ENCODE measurements at regions not wholly inside any gene's neighbourhood (a gene's known extent, or its start where the extent isn't known, plus 50 kb on each side); places are given as distances from the start of the nearest gene placed in this dataset.

DNA sequence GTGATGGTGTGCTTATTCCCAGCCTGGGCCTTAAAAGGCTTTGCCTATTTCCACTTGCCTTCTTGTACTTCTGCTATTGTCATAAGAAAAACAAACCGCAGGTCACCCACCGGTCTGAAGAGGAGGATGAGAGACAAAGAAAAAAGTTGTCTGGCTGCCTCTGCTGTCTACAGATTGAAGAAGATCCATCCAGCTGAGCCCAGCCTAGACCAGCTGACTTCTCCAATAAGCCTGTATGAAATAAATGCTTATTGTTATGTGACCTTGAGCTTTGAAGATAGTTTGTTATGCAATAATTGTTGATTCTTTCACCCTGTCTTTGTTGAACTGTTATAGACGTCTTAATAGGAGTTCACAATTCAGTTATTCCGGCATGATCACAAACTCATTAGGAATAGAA is 223.8 kb upstream of the PRSS16 start:
- H3K79me2 ChIP-seq (ENCODE audit: insufficient read depth, low read length), result no peaks in the 10 kb centered on the region
- no peaks in the 10 kb centered on the region for H3K36me3 ChIP-seq (replicated peaks in 1 of 2; ENCODE audit: control insufficient read depth in 1 of 2, insufficient read depth in 2 of 2, low read length in 2 of 2)
- H4K20me1 ChIP-seq (ENCODE audit: insufficient read depth, low read length), result no peaks in the 10 kb centered on the region
- H3K4me1 Mint-ChIP-seq, result peaks cover 11% of the 10 kb centered on the region
- peaks cover 0 to 4% of the 10 kb centered on the region in 2 donors for H3K27me3 ChIP-seq (ENCODE audit: control insufficient read depth in 2 of 2, insufficient read depth in 2 of 2, low read length in 2 of 2)
- H3K27me3 Mint-ChIP-seq (ENCODE audit: low read depth in 3 of 3), result peaks cover 0 to 13% (median 9%) of the 10 kb centered on the region in 3 donors
- peaks cover 0 to 6% of the 10 kb centered on the region in 2 donors for H3K9me3 ChIP-seq (replicated peaks in 1 of 2; ENCODE audit: control insufficient read depth in 1 of 2, insufficient read depth in 1 of 2, low read length in 2 of 2)
- H3K27ac Mint-ChIP-seq, result peak overlapping the region in 1 of 7 donors; percentile 18
- H3K9ac ChIP-seq (ENCODE audit: insufficient read depth, low read length, poor library complexity, severe bottlenecking), result no peak overlapping the region
- no peak for DNase-seq
- no CpG with 5 or more reads among the region's 4 CpGs for WGBS (ENCODE audit: insufficient coverage)
- H3K4me2 ChIP-seq (replicated peaks; ENCODE audit: extremely low read depth, low read length, poor library complexity, severe bottlenecking), result no peak overlapping the region
- H3K27ac ChIP-seq (ENCODE audit: low read depth in 1 of 2, low read length in 2 of 2), result no peak overlapping the region
- H3K36me3 Mint-ChIP-seq, result no peaks in the 10 kb centered on the region
- no peak overlapping the region for H3K4me3 Mint-ChIP-seq
- TF ChIP-seq CTCF (IDR thresholded peaks at IDR 0.05), result no peak
- intact Hi-C loops (cut with micrococcal nuclease), result no loop called here
- no peak overlapping the region for H3K4me3 ChIP-seq (replicated peaks in 1 of 3; ENCODE audit: low read depth in 2 of 3, low read length in 3 of 3)
- no peak overlapping the region for H2AFZ ChIP-seq (ENCODE audit: insufficient read depth, low read depth, low read length, poor library complexity, severe bottlenecking)
- H3K9me3 Mint-ChIP-seq, result peaks cover 0 to 15% (median 7%) of the 10 kb centered on the region in 7 donors
- H3K4me1 ChIP-seq (ENCODE audit: control insufficient read depth in 1 of 2, insufficient read depth in 2 of 2, low read length in 2 of 2), result peaks cover 6 to 11% of the 10 kb centered on the region in 2 donors

- Mint-ChIP-seq H3K4me3 (no peak overlapping the region), H3K36me3 (no peaks in the 10 kb centered on the region), H3K27me3 (ENCODE audit: low read depth in 3 of 3) (peaks cover 0 to 7% (median 5%) of the 10 kb centered on the region in 3 donors), H3K4me1 (peaks cover 2% of the 10 kb centered on the region), H3K9me3 (peaks cover 0 to 7% (median 4%) of the 10 kb centered on the region in 7 donors), H3K27ac (no peak overlapping the region)
- H3K4me3 ChIP-seq (replicated peaks in 1 of 3; ENCODE audit: low read depth in 2 of 3, low read length in 3 of 3), result no peak overlapping the region
- H3K36me3 ChIP-seq (replicated peaks in 1 of 2; ENCODE audit: control insufficient read depth in 1 of 2, insufficient read depth in 2 of 2, low read length in 2 of 2), result no peaks in the 10 kb centered on the region
- intact Hi-C loops (cut with micrococcal nuclease), result no loop called here
- TF ChIP-seq CTCF (IDR thresholded peaks at IDR 0.05), result no peak
- peaks cover 0 to 2% of the 10 kb centered on the region in 2 donors for H3K9me3 ChIP-seq (replicated peaks in 1 of 2; ENCODE audit: control insufficient read depth in 1 of 2, insufficient read depth in 1 of 2, low read length in 2 of 2)
- H3K27me3 ChIP-seq (ENCODE audit: control insufficient read depth in 2 of 2, insufficient read depth in 2 of 2, low read length in 2 of 2), result peaks cover 0 to 4% of the 10 kb centered on the region in 2 donors
- no CpG with 5 or more reads among the region's 1 CpG for WGBS (ENCODE audit: insufficient coverage)
- no peak overlapping the region for H3K27ac ChIP-seq (ENCODE audit: low read depth in 1 of 2, low read length in 2 of 2)
- no peak overlapping the region for H2AFZ ChIP-seq (ENCODE audit: insufficient read depth, low read depth, low read length, poor library complexity, severe bottlenecking)
- DNase-seq, result no peak
- H3K9ac ChIP-seq (ENCODE audit: insufficient read depth, low read length, poor library complexity, severe bottlenecking), result no peak overlapping the region
- no peak overlapping the region for H3K4me2 ChIP-seq (replicated peaks; ENCODE audit: extremely low read depth, low read length, poor library complexity, severe bottlenecking)
- peaks cover 3% of the 10 kb centered on the region in 2 donors for H3K4me1 ChIP-seq (ENCODE audit: control insufficient read depth in 1 of 2, insufficient read depth in 2 of 2, low read length in 2 of 2)
- H4K20me1 ChIP-seq (ENCODE audit: insufficient read depth, low read length), result no peaks in the 10 kb centered on the region
- H3K79me2 ChIP-seq (ENCODE audit: insufficient read depth, low read length), result no peaks in the 10 kb centered on the region
These were observed 222.2 kb upstream of the PRSS16 start for GRCh38 chr6:27025351-27025750.
